Gastrocnemius medialis (tissue), 4 donors: ENCODE measurements at regions not wholly inside any gene's neighbourhood (a gene's known extent, or its start where the extent isn't known, plus 50 kb on each side); places are given as distances from the start of the nearest gene placed in this dataset.

Source experiments
- ATAC-seq, 2 donors: fragments of 150-250 bp; one replicate each; pipeline ENCODE4 v1.9.1; 2016
- DNase-seq, 2 donors: peaks; one replicate each; pipeline ENCODE4 v3.0.0-alpha.2; 2019
- H3K27ac ChIP-seq, 4 donors: fragments of 200-600 bp; sonication (generic); 1 replicate in 1 of 4; 2 replicates in 3 of 4; pipeline ENCODE4 v1.5.1; 2016 to 2018; ENCODE audit warnings: mild to moderate bottlenecking in 2 of 4, moderate library complexity in 1 of 4
- H3K27me3 ChIP-seq, 3 donors: fragments of 200-600 bp; sonication (generic) in 2 of 3; 1 replicate in 1 of 3; 2 replicates in 2 of 3; pipeline versions ENCODE4 v1.5.1 to v1.6.0; 2016 to 2019; ENCODE audit warnings: mild to moderate bottlenecking in 1 of 3, moderate library complexity in 1 of 3
- H3K36me3 ChIP-seq, 2 donors: fragments of 200-600 bp; sonication (generic) in 1 of 2; one replicate each; pipeline ENCODE4 v1.5.1; 2017 to 2018
- H3K4me1 ChIP-seq, 2 donors: fragments of 200-600 bp; sonication (generic) in 1 of 2; one replicate each; pipeline ENCODE4 v1.5.1; 2016 to 2017; ENCODE audit warnings: mild to moderate bottlenecking in 2 of 2
- H3K4me3 ChIP-seq, 4 donors: fragments of 200-600 bp; sonication (generic) in 3 of 4; 1 replicate in 1 of 4; 2 replicates in 3 of 4; pipeline ENCODE4 v1.5.1; 2016 to 2019; ENCODE audit warnings: mild to moderate bottlenecking in 2 of 4
- H3K9me3 ChIP-seq, 3 donors: fragments of 200-600 bp; sonication (generic) in 2 of 3; 1 replicate in 1 of 3; 2 replicates in 2 of 3; pipeline ENCODE4 v1.5.1; 2016 to 2019
- CTCF ChIP-seq, 5 experiments: fragments of 450-650 bp in 3 of 5; fragments of 200-600 bp in 2 of 5; sonication (generic) in 2 of 5; IDR thresholded peaks in 4 of 5; conservative IDR thresholded peaks in 1 of 5; 1 replicate in 4 of 5; 2 replicates in 1 of 5; pipeline ENCODE4 v1.5.1; 2016 to 2019; ENCODE audit warnings: antibody characterized with exemption in 5 of 5, mild to moderate bottlenecking in 3 of 5, moderate library complexity in 3 of 5
- POLR2A ChIP-seq, 2 donors: fragments of 450-650 bp; IDR thresholded peaks; one replicate each; pipeline ENCODE4 v1.6.1; 2017; ENCODE audit warnings: antibody characterized with exemption in 2 of 2, mild to moderate bottlenecking in 2 of 2, moderate library complexity in 2 of 2
- in situ Hi-C, 4 donors: fragments of 200-750 bp; cut with MboI; loops; one replicate each; pipeline versions ENCODE4 v1.15.0 to v1.8.0; 2017; ENCODE audit warnings: low sequenced_read_pairs in 4 of 4
- intact Hi-C: fragments of 100-400 bp; cut with DNase I; formaldehyde crosslinking; loops from one replicate; pipeline ENCODE4 v1.15.1; 2023; ENCODE audit warnings: low total_unique reads

GRCh38 chr2:181281206-181281832 lies 175.9 kb upstream of the ITGA4 start:
- Histone ChIP-seq H3K36me3 (no peaks in the 10 kb centered on the region), H3K4me1 (no peaks in the 10 kb centered on the region), H3K9me3 (no peaks in the 10 kb centered on the region), H3K27ac (no peak overlapping the region), H3K4me3 (no peak overlapping the region), H3K27me3 (no peaks in the 10 kb centered on the region)
- no peak for ATAC-seq
- DNase-seq, result no peak
- TF ChIP-seq POLR2A (IDR thresholded peaks at IDR 0.05) (no peak), CTCF (IDR thresholded peaks at IDR 0.05 in 4 of 5, conservative IDR thresholded peaks at IDR 0.05 in 1 of 5) (no peak)
- in situ Hi-C loops, result no loop called here
- intact Hi-C loops, result no loop called here

GRCh38 chr2:181285116-181285515 lies 172.1 kb upstream of the ITGA4 start:
- H3K4me1 ChIP-seq, result no peaks in the 10 kb centered on the region
- no peak overlapping the region for H3K27ac ChIP-seq
- intact Hi-C loops (no loop called here), in situ Hi-C loops (no loop called here)
- ATAC-seq (no peak), DNase-seq (no peak)
- no peak for TF ChIP-seq POLR2A (IDR thresholded peaks at IDR 0.05)
- TF ChIP-seq CTCF (IDR thresholded peaks at IDR 0.05 in 4 of 5, conservative IDR thresholded peaks at IDR 0.05 in 1 of 5), result no peak
- no peaks in the 10 kb centered on the region for H3K9me3 ChIP-seq
- no peaks in the 10 kb centered on the region for H3K27me3 ChIP-seq
- H3K36me3 ChIP-seq, result no peaks in the 10 kb centered on the region
- no peak overlapping the region for H3K4me3 ChIP-seq

- no peak for DNase-seq
- Histone ChIP-seq H3K4me1 (no peaks in the 10 kb centered on the region), H3K36me3 (no peaks in the 10 kb centered on the region), H3K27me3 (no peaks in the 10 kb centered on the region), H3K9me3 (no peaks in the 10 kb centered on the region), H3K27ac (no peak overlapping the region), H3K4me3 (no peak overlapping the region)
- intact Hi-C loops, result no loop called here
- no peak for ATAC-seq
- TF ChIP-seq CTCF (IDR thresholded peaks at IDR 0.05 in 4 of 5, conservative IDR thresholded peaks at IDR 0.05 in 1 of 5) (no peak), POLR2A (IDR thresholded peaks at IDR 0.05) (no peak)
- in situ Hi-C loops, result no loop called here
Measured at GRCh38 chr2:181289698-181290097, 167.5 kb upstream of the ITGA4 start.

GRCh38 chr2:181290182-181290581 lies 167.0 kb upstream of the ITGA4 start:
- Histone ChIP-seq H3K27me3 (no peaks in the 10 kb centered on the region), H3K27ac (no peak overlapping the region), H3K4me3 (no peak overlapping the region), H3K36me3 (no peaks in the 10 kb centered on the region), H3K9me3 (no peaks in the 10 kb centered on the region), H3K4me1 (no peaks in the 10 kb centered on the region)
- ATAC-seq (no peak), DNase-seq (no peak)
- intact Hi-C loops (no loop called here), in situ Hi-C loops (no loop called here)
- TF ChIP-seq CTCF (IDR thresholded peaks at IDR 0.05 in 4 of 5, conservative IDR thresholded peaks at IDR 0.05 in 1 of 5) (no peak), POLR2A (IDR thresholded peaks at IDR 0.05) (no peak)

GRCh38 chr2:181294979-181295378 lies 162.2 kb upstream of the ITGA4 start:
- Histone ChIP-seq H3K27ac (no peak overlapping the region), H3K4me1 (no peaks in the 10 kb centered on the region), H3K4me3 (no peak overlapping the region), H3K27me3 (no peaks in the 10 kb centered on the region), H3K36me3 (no peaks in the 10 kb centered on the region), H3K9me3 (no peaks in the 10 kb centered on the region)
- ATAC-seq (no peak), DNase-seq (no peak)
- intact Hi-C loops (no loop called here), in situ Hi-C loops (no loop called here)
- TF ChIP-seq CTCF (IDR thresholded peaks at IDR 0.05 in 4 of 5, conservative IDR thresholded peaks at IDR 0.05 in 1 of 5) (no peak), POLR2A (IDR thresholded peaks at IDR 0.05) (no peak)
